HG03565 (cell line): ENCODE measurements at regions not wholly inside any gene's neighbourhood (a gene's known extent, or its start where the extent isn't known, plus 50 kb on each side); places are given as distances from the start of the nearest gene placed in this dataset.

Source experiments
- ATAC-seq: cut with Tn5 transposase; IDR thresholded peaks from one replicate; pipeline ENCODE4 v1.9.1; 2021; ENCODE audit warnings: mild to moderate bottlenecking, moderate library complexity; ENCODE audit not compliant: unreplicated experiment

DNA sequence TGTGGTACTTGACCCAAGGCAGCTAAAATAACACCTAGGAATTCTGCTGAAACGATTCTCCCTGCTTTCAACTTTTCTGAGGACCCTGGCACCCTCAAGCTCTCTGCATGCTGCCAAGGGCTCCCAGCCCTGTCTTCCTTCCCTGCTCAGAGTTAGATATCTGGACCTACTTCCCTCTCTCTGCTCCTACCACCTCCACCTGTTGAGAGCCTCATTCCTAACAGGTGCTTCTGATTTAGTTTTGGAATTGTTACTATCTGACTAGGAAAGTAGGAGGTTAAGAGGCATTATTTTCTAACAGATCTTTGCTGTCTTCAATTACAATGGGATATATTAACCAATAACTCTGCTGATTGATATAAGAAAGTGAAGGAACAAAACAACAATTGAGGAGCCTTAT is 253.8 kb downstream of the FZD1 start:
- no peak for ATAC-seq

DNA sequence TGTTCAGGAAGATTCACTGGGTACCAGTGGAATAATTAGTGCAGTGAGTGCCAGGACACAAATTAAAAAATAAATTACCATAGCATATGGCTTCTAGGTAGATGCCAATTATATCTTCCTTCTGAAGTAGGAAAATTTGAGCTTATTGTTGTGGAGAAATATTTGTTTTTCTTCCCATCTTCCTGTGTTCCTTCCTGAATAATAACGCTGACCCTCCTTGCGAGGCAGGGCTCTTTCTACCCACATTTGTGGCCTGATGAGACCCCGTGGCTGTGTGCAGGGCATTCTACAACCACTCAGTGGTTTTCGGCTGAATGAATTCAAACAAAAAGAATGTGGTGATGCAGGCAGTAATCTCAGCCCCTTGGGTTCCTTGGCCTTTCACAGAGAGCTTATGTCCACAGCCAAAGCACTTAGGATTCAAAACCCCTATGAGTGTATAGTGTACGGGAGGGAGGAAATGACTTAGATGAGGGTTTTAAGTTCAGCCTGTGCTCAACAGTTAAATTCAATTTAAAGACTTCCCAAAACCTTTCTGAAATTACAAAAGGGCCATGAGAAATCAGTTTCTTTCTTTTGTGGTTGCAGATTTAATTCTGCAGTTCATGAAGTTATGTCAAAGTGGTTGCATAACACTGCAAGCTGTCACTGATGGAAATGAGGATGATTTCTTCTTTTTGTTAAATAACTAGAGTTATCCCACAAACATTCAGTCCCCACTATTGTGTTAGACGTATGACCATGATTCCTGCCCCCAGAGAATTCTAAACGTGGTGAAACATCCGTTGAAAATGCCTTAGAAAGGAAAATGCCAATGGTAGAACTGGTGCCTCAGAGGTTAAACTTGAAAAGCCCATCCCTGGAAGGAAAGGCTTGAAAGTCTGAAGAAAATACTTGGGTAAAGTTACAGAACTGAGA is 255.3 kb downstream of the FZD1 start:
- no peak for ATAC-seq

DNA sequence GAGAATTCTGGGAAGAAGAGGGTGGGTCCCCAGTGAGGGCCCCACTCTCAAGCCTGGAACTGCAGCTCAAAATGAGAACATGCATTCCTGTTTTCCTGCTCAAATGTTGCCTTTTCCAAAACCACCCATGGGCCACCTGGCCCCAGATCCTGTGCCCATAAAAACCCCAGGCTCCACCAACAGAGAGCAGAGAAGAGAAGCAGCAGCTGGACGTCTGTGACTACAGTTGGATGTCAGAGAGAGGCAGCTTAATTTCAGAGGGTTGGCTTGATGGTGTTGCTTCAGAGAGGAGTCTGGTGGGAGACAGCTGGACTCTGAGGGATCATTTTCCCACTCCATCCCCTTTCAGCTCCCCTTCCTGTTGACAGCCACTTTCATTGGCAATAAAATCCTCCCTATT is 256.4 kb downstream of the FZD1 start:
- ATAC-seq = no peak

DNA sequence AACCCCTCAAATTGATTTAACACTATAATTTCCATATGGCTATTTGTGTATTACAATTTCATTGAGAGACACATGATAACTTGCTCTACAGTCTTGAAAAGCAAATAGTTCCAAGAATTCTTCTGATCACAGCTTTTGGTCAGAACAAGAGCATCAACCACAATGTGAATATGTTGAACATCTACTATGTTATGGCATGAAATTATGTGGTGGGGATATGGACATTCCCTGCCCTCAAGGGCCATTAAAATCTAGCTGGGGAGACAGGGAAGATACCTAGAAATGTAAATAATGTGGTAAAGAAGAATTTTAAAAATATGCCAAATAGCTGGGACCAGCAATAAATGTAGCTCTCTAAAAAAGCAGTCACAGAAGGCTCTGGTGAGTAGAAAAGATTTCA is 262.2 kb downstream of the FZD1 start:
- ATAC-seq = no peak

DNA sequence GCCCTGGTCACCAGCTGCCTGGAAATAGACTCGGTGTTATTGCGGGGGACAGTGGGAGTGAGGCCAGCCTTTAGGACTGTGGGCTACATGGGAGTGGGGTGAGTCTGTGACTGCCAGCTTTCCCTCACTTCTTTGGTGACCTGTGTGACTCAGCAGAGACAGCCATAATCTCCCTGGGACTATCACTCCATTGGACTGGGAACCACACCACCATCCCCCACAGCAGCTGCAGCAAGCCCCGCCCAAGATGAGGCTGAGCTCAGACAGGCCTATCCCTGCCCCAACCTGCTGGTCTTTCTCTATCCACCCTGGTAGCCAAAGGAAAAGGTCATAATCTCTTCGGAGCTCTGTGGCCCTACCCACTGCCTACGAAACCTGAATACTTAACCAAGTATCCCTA is 263.2 kb downstream of the FZD1 start:
- no peak for ATAC-seq

DNA sequence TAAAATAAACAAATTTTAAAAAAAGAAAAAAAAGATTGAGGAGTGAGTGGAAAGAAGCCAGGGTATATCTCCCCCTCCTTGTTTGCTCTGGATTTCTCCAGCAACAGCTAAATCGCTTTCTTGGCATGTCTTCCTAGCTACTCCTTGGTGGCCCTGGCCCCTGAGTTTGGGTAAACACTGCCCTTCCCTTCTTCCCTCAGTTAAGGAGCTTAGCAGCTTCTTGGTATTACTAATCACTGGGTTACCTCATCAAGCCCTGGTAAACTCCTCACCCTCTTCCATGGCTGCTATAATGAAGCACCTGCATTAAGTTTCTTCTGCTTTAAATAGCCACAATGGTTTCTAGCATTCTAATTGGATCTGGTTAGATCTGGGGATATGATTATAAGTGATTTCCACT is 269.8 kb downstream of the FZD1 start:
- no peak for ATAC-seq

DNA sequence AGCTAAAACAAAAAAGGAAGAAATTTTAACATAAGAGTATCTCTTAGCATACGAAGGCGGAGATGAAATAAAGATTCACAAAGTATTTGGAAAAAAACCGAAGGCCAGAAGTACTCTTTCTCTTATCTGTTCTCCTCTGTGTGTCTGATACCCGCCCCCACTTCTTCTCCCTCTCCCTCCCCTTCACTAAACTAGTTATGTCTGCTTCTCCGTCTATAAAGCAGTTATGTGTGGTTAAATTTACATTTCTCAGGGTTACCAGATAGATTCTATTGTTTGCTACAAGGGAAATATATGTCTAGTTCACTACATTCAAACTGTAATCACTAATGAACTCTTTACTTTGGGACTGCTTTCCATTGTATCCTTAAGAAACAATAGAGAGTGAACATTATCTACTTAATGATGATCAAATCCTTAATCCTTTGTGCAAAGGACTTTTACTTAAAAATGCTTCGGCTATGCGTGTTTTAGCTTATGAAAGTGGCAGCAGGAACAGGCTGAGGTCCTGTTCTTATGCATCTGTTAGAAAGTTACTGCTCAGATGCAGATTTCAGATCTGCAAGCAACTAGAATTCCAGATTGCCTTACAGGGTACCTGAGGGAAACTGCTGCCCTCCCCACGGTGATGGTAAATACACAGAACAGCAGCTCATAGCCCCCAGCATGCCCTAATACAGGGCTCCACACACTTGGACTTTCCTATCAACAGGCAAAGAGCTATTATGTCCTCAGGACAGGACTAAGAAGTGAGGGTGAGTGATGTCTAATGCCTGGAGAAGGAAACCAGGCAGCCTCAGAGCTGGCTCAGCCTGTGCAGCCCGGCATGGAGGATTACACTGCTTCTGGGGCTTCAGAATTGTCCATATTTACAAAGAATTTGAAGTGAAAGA is 273.3 kb downstream of the FZD1 start:
- ATAC-seq = no peak

DNA sequence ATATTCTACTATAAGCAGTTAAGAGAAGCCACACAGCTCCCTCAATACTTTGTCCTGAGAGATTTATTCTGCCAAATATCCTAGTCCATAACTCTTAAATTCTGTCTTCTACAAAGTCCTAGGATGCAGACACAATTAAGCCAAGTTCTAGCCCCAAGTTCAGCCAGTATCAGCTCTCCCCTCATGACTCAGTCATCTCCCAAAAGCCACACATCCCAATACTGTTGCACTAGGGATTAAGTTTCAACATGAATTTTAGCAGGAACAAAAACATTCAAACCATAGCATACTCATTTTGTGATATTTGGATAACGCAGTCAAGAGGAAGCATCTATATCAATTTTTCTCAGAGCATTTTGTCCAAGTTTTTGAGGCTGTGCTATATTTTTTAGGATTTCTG is 277.4 kb downstream of the FZD1 start:
- ATAC-seq = no peak

DNA sequence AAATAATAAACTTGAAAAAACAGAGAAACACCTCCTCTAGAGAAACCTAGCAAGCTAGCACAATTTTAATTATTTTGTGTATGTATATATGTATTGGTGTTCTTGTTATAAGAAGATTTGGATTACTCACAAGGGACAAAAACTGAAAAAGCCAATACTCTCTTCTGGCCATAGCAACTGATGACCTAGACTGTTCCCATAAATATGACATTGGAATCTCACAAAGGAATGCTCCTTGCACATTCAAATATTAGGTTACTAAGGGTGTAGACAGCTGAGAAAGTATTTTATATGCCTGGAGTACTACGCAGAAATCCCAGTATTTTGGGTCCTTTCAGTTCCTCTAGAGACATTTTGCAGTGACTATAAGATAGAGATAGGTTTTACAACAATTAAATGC is 279.4 kb downstream of the FZD1 start:
- ATAC-seq = no peak

DNA sequence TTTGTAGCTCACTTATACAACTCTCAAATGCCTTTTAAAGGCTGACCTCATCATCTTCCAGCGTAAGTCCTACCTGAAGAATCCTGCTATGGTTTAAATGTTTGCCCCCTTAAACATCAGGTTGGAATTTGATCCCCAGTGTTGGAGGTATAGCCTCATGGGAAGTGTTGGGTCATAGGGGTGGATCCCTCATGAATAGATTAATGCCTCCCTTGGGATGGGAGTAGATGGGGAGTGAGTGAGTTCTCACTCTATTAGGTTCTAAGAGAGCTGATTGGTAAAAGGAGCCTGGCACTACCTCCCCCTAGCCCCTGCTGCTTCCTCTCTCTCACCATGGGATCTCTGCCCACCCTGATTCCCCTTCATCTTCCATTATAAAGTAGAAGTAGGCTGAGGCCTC is 285.6 kb downstream of the FZD1 start:
- no peak for ATAC-seq

DNA sequence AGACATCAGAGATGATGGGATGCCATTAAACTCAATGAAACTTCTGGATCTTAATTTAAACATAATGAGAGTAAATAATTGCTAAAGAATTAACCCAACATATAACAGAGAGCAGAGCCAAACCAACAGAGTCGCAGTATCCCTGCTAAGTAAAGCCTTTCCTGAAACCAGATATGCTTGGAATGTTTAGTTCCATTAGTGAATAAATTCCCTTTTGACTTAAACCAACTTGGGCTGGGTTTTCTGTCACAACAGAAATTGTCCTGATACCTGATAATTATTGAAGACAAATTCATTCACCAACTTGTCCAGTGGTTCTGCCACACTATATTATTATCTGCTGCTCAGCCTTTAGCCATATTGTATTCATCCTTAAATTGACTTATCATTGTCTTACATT is 286.7 kb downstream of the FZD1 start:
- ATAC-seq = no peak

DNA sequence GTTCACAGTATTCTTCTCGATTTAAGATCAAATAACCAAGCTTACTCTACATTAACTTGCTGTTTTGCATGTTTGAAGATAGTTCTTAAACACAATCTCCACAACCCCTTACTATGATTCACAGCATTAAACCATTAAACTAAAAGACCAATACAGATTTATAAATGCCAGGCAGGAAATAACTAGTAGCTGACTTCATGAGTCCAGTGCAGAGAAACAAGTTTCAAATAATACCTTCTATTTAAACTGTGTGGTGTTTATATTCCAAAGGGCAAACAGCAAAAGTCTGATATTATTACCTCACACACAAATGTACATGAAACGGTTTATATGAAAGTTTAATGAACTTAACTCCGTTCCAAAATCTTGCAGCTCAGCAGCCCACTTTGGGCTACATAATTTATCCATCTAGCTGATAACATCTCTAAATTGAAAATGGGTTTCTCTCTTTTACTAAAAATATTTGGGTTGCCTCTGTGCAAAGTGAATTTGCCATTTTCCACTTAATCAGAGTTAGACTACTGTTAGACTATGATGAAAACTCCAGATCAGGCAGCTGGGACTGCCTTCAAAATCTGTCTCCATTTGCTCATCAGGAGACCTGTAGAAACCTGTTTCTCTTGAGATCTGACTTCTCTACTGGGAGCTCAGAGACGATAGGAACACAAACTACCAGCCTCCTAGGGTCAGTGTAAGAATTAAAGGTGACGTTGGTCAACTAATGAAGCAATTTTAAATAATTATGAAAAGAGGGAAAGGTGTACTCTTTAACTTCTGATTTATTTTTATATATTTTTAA is 287.3 kb downstream of the FZD1 start:
- no peak for ATAC-seq

DNA sequence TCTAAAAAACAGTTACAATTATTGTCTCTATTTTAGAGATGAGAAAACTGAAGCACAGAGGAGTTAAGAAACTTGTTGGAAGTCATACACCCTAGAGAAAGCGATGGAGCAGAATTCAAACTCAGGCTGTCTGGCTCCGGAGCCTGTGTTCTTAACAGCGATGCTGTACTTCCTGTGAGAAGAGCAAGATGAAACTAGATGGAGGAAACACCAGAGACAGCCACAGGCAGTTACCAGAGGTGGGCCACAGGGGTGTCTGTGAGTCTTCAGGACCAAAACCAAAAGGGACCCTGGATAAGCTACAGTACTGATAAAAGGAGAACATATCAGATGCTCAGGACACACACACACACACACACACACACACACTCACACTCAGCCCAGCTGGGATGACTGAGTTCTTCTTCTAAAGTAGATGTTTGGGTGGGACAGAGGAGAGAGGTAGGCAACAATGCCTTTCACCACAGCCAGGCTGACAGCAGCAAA is 289.2 kb downstream of the FZD1 start:
- ATAC-seq = no peak

DNA sequence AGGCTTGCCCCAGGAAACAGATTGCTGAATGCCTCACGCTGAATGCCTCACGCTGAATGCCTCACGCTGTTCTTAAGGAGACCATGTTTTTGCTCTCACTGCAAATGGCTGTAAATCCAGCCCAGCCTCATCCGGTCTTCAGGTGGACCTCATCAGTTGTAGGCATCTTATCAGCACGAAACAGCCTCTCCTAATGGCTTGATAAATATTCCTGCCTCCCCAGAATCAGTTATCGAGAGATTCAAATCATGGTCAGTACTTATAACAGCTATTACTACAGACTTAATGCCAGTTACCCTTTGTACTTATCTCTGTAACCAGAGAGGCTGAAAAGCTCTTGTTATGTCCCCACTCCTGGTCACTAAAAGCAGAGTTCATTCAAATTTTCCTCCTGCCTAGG is 290.6 kb downstream of the FZD1 start:
- ATAC-seq = no peak

DNA sequence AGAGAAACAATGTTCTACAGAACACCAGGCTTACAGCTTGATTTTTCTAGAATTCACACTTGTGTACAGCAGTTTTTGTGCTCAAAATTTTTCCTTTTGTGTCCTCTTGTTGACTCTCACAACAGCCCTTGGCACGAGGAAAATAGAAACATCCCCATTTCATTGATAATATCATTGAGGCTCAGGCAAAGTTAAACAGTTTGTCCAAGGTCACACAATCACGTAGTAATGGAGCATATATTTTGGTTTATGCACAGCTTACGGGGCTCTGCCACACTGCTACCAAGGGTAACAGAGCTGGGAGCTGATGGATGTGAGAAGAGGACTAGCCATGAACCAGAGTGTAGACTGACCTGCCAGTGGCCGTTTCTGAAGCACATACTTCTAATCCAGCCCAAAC is 292.0 kb downstream of the FZD1 start:
- no peak for ATAC-seq

DNA sequence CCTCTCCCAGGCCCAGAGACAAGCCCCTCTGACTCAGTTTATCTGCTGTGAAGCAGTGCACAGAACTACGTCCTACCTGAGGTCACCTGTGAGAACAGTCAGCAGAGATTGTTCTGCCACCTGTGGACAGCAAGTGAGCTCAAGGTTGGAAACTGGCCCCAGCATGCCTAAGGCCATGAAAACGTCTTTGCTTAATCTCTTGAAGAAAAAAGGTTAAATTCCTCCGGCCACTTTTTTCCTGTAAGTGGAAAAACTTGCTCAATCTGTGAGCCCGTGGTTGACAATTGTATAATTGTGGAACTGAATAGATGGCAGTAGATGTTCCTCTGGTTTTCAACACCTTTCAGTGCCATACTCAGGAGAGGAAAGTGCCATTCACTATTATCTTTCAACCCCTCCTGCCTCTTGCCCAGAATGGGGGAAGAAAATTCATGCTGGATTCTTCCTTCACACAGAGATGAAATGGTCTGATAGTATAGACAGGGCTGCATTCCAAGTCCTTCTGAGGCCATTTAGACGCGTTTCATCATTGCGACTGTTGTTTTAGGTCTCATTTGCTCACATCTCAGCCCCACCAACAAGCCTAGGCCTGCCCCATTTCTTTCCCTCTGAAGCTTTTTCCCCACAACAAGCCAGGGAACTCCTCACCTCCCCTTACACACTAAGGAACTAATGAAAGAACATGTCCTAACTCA is 292.9 kb downstream of the FZD1 start:
- ATAC-seq = no peak

DNA sequence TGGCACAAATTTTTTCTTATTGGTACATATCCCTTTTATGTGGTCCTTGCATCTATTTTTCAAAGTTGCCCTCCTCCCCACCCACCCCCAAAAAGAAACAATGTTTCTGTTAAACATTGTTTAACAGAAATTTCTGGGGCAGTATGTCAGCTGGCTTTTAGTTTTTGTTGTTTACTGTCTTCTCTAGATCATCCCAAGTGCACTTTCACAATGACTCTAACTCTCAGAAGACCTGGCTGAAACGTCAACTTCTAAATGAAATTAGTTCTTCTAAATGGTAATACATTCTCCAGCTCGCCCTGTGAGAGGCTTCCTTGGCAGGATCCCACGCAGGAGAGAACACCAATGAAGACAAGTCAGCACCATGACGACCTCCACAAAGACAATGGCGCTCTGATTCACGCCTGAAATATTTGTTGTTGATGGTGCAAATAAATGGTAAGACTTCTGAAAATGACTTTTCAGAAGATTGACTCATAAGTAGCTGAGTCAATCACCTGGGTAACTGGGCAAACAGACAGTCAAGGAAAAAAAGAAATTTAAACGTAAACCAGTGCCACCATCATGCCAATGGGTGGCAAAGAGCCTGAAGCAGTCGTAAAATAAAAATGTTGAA is 293.7 kb downstream of the FZD1 start:
- peak; percentile 75 for ATAC-seq

DNA sequence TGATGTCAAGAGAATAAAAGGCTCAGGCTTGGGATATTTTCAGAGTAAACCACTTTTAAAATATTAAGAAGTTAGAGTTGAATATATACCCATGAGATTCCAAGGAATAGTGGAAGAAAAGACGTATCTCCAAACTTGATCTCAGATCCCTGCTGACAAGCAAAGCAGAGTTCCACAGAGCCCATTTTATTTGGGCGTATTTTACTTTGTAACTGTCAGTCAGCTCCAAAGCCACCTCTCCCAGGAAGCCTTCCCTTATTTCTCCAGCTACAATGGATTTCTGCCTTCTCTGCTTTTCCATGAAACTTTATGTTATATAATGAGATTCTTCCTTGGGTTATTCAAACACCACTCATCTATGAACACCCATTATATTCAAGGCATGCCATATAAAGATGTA is 295.7 kb downstream of the FZD1 start:
- no peak for ATAC-seq

DNA sequence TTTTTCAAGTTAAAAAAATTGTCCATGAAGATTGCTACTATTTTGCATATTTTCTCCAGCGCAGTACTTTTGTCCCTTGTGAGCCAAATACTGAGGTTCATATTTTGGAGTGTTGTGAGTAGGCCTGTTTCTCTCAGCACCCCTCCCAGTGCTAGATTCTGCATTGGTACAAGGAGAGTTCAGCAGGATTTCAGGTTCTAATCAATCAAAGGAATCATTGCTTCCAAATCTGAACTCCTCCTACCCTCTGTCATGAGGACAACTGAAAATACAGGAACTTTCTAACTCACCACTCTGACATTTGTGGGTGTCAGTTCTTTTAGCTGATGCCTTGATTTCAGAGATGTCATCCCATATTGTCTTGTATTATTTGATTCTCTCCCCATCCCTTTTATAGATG is 299.9 kb downstream of the FZD1 start:
- no peak for ATAC-seq

DNA sequence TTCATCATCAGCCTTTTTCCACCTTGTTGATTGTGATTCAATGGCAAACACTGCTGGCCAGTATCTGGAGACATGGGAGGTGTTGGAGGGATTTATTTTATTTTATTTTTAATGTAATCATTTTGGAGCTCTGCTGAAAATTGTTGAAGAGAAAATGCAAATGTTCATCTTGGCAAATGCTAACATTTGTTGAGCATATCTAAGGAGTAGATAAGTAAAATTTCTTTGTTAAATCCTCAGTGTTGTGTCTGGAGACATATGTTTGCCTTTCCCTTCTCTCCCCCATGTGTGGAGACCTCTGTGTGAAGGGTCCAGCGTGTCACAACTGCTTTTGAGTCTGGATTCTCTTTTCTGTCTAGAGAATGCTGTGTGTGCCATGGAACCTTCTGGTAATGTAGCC is 300.3 kb downstream of the FZD1 start:
- ATAC-seq = no peak
